Small intestine (tissue), 7 donors: ENCODE measurements at regions not wholly inside any gene's neighbourhood (a gene's known extent, or its start where the extent isn't known, plus 50 kb on each side); places are given as distances from the start of the nearest gene placed in this dataset.
A peak's percentile ranks its signal among the peaks of the same experiment; 100 is the strongest.

Source experiments
- DNase-seq, 2 donors: peaks; one replicate each; pipeline versions ENCODE4 v3.0.0 to v3.0.0-alpha.2; 2013
- FAIRE-seq: peaks from 2 replicates; lab custom pipeline; 2012; peaks lifted over from hg19 to GRCh38; lab: Jason Lieb, UNC
- H3K27ac ChIP-seq, 3 donors: one replicate each; pipeline ENCODE4 v1.5.1; 2013; ENCODE audit warnings: low read length in 2 of 3, mild to moderate bottlenecking in 2 of 3, control low read depth in 1 of 3, inconsistent platforms in 1 of 3, low read depth in 1 of 3, moderate library complexity in 1 of 3
- H3K27me3 ChIP-seq, 3 donors: one replicate each; pipeline ENCODE4 v1.6.1; 2013; ENCODE audit warnings: low read length in 3 of 3, inconsistent platforms in 1 of 3; ENCODE audit not compliant: control insufficient read depth in 3 of 3, insufficient read depth in 3 of 3
- H3K36me3 ChIP-seq, 3 donors: one replicate each; pipeline ENCODE4 v1.6.1; 2013; ENCODE audit warnings: low read length in 3 of 3, inconsistent platforms in 1 of 3, low read depth in 1 of 3, mild to moderate bottlenecking in 1 of 3, moderate library complexity in 1 of 3; ENCODE audit not compliant: control insufficient read depth in 3 of 3, insufficient read depth in 2 of 3
- H3K4me1 ChIP-seq, 3 donors: one replicate each; pipeline ENCODE4 v1.6.1; 2013; ENCODE audit warnings: low read length in 2 of 3, inconsistent platforms in 1 of 3, low read depth in 1 of 3, mild to moderate bottlenecking in 1 of 3, moderate library complexity in 1 of 3; ENCODE audit not compliant: control insufficient read depth in 3 of 3, insufficient read depth in 2 of 3
- H3K4me3 ChIP-seq, 3 donors: one replicate each; pipeline ENCODE4 v1.5.1; 2013; ENCODE audit warnings: low read length in 3 of 3, control low read depth in 1 of 3, inconsistent platforms in 1 of 3, low read depth in 1 of 3, mild to moderate bottlenecking in 1 of 3, moderate library complexity in 1 of 3
- H3K9me3 ChIP-seq, 2 donors: one replicate each; pipeline ENCODE4 v1.6.1; 2013; ENCODE audit warnings: low read depth in 1 of 2, low read length in 1 of 2; ENCODE audit not compliant: control insufficient read depth in 2 of 2, insufficient read depth in 1 of 2
- WGBS, 3 donors: extraction: QIAGEN DNeasy Blood & Tissue Kit; methylation state at CpG; one replicate each; pipeline ENCODE4 v1.1.7; 2013; 5-methylcytosine and 5-hydroxymethylcytosine counted together
- donor health status: healthy with polysubstance abuse.
- donor health status: control.
- donor health status: control.
- donor health status: Bipolar disorder and iron deficiency.
- donor health status: healthy.

GRCh38 chr13:40344270-40345148 lies 321.9 kb downstream of the FOXO1 start:
- FAIRE-seq: no peak
- H3K4me1 ChIP-seq: peaks cover 10 to 25% (median 10%) of the 10 kb centered on the region in 3 donors

GRCh38 chr13:40345149-40345514 lies 321.3 kb downstream of the FOXO1 start:
- Histone ChIP-seq H3K9me3 (no peaks in the 10 kb centered on the region), H3K4me3 (no peak overlapping the region), H3K27me3 (no peaks in the 10 kb centered on the region), H3K36me3 (no peaks in the 10 kb centered on the region), H3K27ac (peak overlapping the region in 1 of 3 donors; percentile 28), H3K4me1 (peaks cover 10 to 25% (median 10%) of the 10 kb centered on the region in 3 donors)
- 81 to 93% (median 88%) methylated on average over 2 of the region's 2 CpGs for WGBS, 3 donors
- DNase-seq: no peak
- FAIRE-seq: no peak

More at GRCh38 chr13:40344270-40345148, 321.9 kb downstream of the FOXO1 start:
- Histone ChIP-seq H3K27me3 (no peaks in the 10 kb centered on the region), H3K4me3 (no peak overlapping the region), H3K27ac (peak overlapping the region in 2 of 3 donors; percentile 4 to 28), H3K9me3 (no peaks in the 10 kb centered on the region), H3K36me3 (no peaks in the 10 kb centered on the region)
- WGBS, 3 donors: 41 to 58% (median 55%) methylated on average over 11 of the region's 11 CpGs
- peak; percentile 27 to 64 for DNase-seq

GRCh38 chr13:40345654-40346372 lies 320.6 kb downstream of the FOXO1 start:
- Histone ChIP-seq H3K4me1 (peaks cover 10 to 23% (median 10%) of the 10 kb centered on the region in 3 donors), H3K9me3 (no peaks in the 10 kb centered on the region), H3K27me3 (no peaks in the 10 kb centered on the region), H3K27ac (peak overlapping the region in 1 of 3 donors; percentile 38), H3K4me3 (no peak overlapping the region), H3K36me3 (no peaks in the 10 kb centered on the region)
- FAIRE-seq: no peak
- DNase-seq: peak in 1 of 2 donors; percentile 82
- 33 to 59% (median 43%) methylated on average over 12 of the region's 12 CpGs for WGBS, 3 donors

- DNase-seq: no peak
- H3K27ac ChIP-seq: peak overlapping the region in 1 of 3 donors; percentile 4
- FAIRE-seq: no peak
- H3K4me1 ChIP-seq: peaks cover 10 to 21% (median 10%) of the 10 kb centered on the region in 3 donors
- H3K27me3 ChIP-seq: no peaks in the 10 kb centered on the region
- 77 to 82% (median 78%) methylated on average over 2 of the region's 2 CpGs for WGBS, 3 donors
- no peaks in the 10 kb centered on the region for H3K36me3 ChIP-seq
- no peaks in the 10 kb centered on the region for H3K9me3 ChIP-seq
- H3K4me3 ChIP-seq: no peak overlapping the region
Measured at GRCh38 chr13:40346592-40346991, 319.8 kb downstream of the FOXO1 start.

- H3K36me3 ChIP-seq: no peaks in the 10 kb centered on the region
- peaks cover 10 to 15% (median 10%) of the 10 kb centered on the region in 3 donors for H3K4me1 ChIP-seq
- H3K27me3 ChIP-seq: no peaks in the 10 kb centered on the region
- H3K4me3 ChIP-seq: no peak overlapping the region
- H3K9me3 ChIP-seq: no peaks in the 10 kb centered on the region
- 79 to 93% (median 89%) methylated on average over 7 of the region's 7 CpGs for WGBS, 3 donors
- no peak for FAIRE-seq
- H3K27ac ChIP-seq: no peak overlapping the region
- no peak for DNase-seq
Measured at GRCh38 chr13:40348096-40348679, 318.3 kb downstream of the FOXO1 start.

GRCh38 chr13:40350283-40350992 lies 316.0 kb downstream of the FOXO1 start:
- FAIRE-seq: no peak

GRCh38 chr13:40351537-40352379 lies 314.7 kb downstream of the FOXO1 start:
- peaks cover 0 to 7% (median 5%) of the 10 kb centered on the region in 3 donors for H3K4me1 ChIP-seq
- no peak overlapping the region for H3K4me3 ChIP-seq
- DNase-seq (no peak), FAIRE-seq (no peak)
- peak overlapping the region in 1 of 3 donors; percentile 14 for H3K27ac ChIP-seq
- H3K9me3 ChIP-seq: no peaks in the 10 kb centered on the region
- H3K27me3 ChIP-seq: no peaks in the 10 kb centered on the region
- no peaks in the 10 kb centered on the region for H3K36me3 ChIP-seq
- WGBS, 3 donors: 79 to 92% (median 91%) methylated on average over 9 of the region's 9 CpGs

More at GRCh38 chr13:40350283-40350992, 316.0 kb downstream of the FOXO1 start:
- Histone ChIP-seq H3K4me3 (no peak overlapping the region), H3K27ac (no peak overlapping the region), H3K9me3 (no peaks in the 10 kb centered on the region), H3K27me3 (no peaks in the 10 kb centered on the region), H3K36me3 (no peaks in the 10 kb centered on the region), H3K4me1 (peaks cover 5 to 10% (median 9%) of the 10 kb centered on the region in 3 donors)
- no peak for DNase-seq
- 86 to 90% (median 90%) methylated on average over 10 of the region's 10 CpGs for WGBS, 3 donors
